ENCODE measurements at regions not wholly inside any gene's neighbourhood (a gene's known extent, or its start where the extent isn't known, plus 50 kb on each side); places are given as distances from the start of the nearest gene placed in this dataset.

DNA sequence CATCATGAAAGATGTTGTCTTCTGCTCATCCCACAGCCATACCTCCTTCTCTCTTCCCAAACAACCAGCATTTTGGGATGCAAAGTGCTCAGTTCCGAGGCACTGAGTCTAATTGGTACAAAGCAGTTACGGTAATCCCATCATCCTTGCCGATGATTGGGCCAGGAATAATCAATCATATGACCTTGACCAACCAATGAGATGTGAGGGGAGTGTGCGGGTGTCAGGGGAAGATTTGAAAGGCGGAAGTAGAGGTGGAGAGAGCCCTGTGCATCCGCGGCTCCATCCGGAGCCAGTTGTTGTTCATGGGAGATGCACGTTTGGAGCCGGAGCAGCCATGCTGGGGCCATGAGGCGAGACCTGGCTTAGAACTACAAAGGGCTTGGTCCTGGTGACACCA is 67.3 kb downstream of the SYNE3 start:
- TF ChIP-seq, protein P1, sequence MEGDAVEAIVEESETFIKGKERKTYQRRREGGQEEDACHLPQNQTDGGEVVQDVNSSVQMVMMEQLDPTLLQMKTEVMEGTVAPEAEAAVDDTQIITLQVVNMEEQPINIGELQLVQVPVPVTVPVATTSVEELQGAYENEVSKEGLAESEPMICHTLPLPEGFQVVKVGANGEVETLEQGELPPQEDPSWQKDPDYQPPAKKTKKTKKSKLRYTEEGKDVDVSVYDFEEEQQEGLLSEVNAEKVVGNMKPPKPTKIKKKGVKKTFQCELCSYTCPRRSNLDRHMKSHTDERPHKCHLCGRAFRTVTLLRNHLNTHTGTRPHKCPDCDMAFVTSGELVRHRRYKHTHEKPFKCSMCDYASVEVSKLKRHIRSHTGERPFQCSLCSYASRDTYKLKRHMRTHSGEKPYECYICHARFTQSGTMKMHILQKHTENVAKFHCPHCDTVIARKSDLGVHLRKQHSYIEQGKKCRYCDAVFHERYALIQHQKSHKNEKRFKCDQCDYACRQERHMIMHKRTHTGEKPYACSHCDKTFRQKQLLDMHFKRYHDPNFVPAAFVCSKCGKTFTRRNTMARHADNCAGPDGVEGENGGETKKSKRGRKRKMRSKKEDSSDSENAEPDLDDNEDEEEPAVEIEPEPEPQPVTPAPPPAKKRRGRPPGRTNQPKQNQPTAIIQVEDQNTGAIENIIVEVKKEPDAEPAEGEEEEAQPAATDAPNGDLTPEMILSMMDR (IDR thresholded peaks at IDR 0.05) = no peak
- no peak for TF ChIP-seq POLR2A (IDR thresholded peaks at IDR 0.05)
